ENCODE measurements at regions not wholly inside any gene's neighbourhood (a gene's known extent, or its start where the extent isn't known, plus 50 kb on each side); places are given as distances from the start of the nearest gene placed in this dataset.

DNA sequence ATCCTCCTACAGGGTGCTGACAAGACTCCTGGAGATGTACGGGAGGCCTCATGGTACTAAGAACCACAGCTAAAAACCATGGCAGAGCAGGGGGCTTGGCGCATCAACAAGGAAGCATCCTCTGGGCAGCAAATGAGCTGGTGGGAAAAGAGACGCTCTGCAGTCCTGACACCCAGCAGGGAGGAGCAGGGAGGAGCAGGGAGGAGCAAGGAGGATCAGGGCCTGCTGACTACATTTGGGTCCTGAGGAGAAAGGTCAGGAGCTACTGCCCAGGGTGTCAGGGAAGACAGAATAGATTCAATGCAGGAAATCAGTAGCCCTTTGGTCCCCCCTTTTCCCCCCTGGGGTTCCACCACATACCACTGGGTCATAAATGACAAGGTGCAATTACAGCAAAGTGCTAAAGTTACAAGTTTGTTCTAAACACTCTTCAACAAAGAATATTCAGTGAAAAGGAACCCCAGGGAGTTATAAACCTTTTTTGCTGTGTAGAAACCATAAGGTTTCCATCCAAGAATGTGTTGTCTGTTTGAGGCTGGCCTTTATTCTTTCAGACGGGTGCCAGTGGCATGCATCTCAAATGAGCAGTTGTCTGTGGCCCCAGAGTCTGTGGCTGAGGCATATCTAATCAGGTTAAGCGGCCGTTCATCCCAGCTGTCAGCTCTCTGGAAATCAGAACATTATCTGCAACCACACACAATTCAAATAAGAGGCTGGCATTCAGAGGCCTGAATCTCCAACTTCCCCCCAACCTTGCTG lies 325.0 kb downstream of the CDC5L start:
- Histone ChIP-seq H3K9me2 (ENCODE audit: insufficient read depth, low read length) (no peaks in the 10 kb centered on the region), H3K36me3 (ENCODE audit: insufficient read depth, low read length) (no peaks in the 10 kb centered on the region), H2AFZ (ENCODE audit: low read depth, low read length) (no peak overlapping the region), H3K4me2 (ENCODE audit: low read length) (no peak overlapping the region), H3K4me3 (ENCODE audit: low read length) (no peak overlapping the region), H3K27me3 (ENCODE audit: insufficient read depth, low read depth, low read length) (no peaks in the 10 kb centered on the region), H3K9me3 (ENCODE audit: low read length) (no peaks in the 10 kb centered on the region), H3K9ac (ENCODE audit: low read length) (no peak overlapping the region), H4K20me1 (ENCODE audit: insufficient read depth) (no peaks in the 10 kb centered on the region), H3K27ac (ENCODE audit: low read length) (no peak overlapping the region), H3F3A (ENCODE audit: insufficient read depth, low read length, poor library complexity, severe bottlenecking) (no peaks in the 10 kb centered on the region), H3K79me2 (replicated peaks; ENCODE audit: insufficient read depth, low read length) (no peaks in the 10 kb centered on the region)
- TF ChIP-seq EP300 (conservative IDR thresholded peaks at IDR 0.05; ENCODE audit: poor library complexity, severe bottlenecking), result no peak
- TF ChIP-seq, protein P1, sequence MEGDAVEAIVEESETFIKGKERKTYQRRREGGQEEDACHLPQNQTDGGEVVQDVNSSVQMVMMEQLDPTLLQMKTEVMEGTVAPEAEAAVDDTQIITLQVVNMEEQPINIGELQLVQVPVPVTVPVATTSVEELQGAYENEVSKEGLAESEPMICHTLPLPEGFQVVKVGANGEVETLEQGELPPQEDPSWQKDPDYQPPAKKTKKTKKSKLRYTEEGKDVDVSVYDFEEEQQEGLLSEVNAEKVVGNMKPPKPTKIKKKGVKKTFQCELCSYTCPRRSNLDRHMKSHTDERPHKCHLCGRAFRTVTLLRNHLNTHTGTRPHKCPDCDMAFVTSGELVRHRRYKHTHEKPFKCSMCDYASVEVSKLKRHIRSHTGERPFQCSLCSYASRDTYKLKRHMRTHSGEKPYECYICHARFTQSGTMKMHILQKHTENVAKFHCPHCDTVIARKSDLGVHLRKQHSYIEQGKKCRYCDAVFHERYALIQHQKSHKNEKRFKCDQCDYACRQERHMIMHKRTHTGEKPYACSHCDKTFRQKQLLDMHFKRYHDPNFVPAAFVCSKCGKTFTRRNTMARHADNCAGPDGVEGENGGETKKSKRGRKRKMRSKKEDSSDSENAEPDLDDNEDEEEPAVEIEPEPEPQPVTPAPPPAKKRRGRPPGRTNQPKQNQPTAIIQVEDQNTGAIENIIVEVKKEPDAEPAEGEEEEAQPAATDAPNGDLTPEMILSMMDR (IDR thresholded peaks at IDR 0.05; ENCODE audit: poor library complexity, severe bottlenecking), result no peak
- TF ChIP-seq SMC3 (conservative IDR thresholded peaks at IDR 0.05; ENCODE audit: poor library complexity), result no peak
- TF ChIP-seq MXI1 (conservative IDR thresholded peaks at IDR 0.05; ENCODE audit: poor library complexity, severe bottlenecking), result no peak
- no peak for TF ChIP-seq EZH2 (IDR thresholded peaks at IDR 0.05; ENCODE audit: borderline replicate concordance, insufficient read depth, low read length, poor library complexity, severe bottlenecking)
- TF ChIP-seq, protein P2, sequence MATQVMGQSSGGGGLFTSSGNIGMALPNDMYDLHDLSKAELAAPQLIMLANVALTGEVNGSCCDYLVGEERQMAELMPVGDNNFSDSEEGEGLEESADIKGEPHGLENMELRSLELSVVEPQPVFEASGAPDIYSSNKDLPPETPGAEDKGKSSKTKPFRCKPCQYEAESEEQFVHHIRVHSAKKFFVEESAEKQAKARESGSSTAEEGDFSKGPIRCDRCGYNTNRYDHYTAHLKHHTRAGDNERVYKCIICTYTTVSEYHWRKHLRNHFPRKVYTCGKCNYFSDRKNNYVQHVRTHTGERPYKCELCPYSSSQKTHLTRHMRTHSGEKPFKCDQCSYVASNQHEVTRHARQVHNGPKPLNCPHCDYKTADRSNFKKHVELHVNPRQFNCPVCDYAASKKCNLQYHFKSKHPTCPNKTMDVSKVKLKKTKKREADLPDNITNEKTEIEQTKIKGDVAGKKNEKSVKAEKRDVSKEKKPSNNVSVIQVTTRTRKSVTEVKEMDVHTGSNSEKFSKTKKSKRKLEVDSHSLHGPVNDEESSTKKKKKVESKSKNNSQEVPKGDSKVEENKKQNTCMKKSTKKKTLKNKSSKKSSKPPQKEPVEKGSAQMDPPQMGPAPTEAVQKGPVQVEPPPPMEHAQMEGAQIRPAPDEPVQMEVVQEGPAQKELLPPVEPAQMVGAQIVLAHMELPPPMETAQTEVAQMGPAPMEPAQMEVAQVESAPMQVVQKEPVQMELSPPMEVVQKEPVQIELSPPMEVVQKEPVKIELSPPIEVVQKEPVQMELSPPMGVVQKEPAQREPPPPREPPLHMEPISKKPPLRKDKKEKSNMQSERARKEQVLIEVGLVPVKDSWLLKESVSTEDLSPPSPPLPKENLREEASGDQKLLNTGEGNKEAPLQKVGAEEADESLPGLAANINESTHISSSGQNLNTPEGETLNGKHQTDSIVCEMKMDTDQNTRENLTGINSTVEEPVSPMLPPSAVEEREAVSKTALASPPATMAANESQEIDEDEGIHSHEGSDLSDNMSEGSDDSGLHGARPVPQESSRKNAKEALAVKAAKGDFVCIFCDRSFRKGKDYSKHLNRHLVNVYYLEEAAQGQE (IDR thresholded peaks at IDR 0.05; ENCODE audit: borderline replicate concordance), result no peak
- no peak for TF ChIP-seq POLR2AphosphoS5 (IDR thresholded peaks at IDR 0.05)
- TF ChIP-seq TAF1 (IDR thresholded peaks at IDR 0.05; ENCODE audit: low read depth), result no peak
- no peak for TF ChIP-seq RAD21 (conservative IDR thresholded peaks at IDR 0.05)

DNA sequence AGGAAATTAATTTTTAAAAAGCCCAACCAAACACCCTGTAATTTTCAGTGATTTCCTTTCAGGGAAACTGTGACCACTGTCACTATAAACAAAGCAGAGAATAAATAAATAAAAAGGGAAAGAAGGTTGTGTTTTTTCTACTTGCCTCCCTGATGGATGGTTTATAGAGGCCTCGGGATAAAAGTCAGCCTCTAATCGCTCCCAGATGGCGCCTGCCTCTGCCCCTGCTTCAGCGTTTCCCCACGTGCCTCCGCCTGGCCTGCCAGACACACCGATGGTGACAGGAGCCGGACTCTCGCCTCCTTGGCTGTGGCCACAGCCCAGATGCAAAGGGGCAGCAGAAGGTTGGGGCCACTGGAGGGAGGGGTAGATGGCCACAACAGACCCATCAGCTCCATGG lies 327.7 kb downstream of the CDC5L start:
- Histone ChIP-seq H3F3A (ENCODE audit: insufficient read depth, low read length, poor library complexity, severe bottlenecking) (no peaks in the 10 kb centered on the region), H3K36me3 (ENCODE audit: insufficient read depth, low read length) (no peaks in the 10 kb centered on the region), H3K4me3 (ENCODE audit: low read length) (no peak overlapping the region), H2AFZ (ENCODE audit: low read depth, low read length) (no peak overlapping the region), H3K27ac (ENCODE audit: low read length) (no peak overlapping the region), H4K20me1 (ENCODE audit: insufficient read depth) (no peaks in the 10 kb centered on the region), H3K9me2 (ENCODE audit: insufficient read depth, low read length) (no peaks in the 10 kb centered on the region), H3K4me2 (ENCODE audit: low read length) (no peak overlapping the region), H3K9me3 (ENCODE audit: low read length) (no peaks in the 10 kb centered on the region), H3K79me2 (replicated peaks; ENCODE audit: insufficient read depth, low read length) (no peaks in the 10 kb centered on the region), H3K27me3 (ENCODE audit: insufficient read depth, low read depth, low read length) (no peaks in the 10 kb centered on the region), H3K9ac (ENCODE audit: low read length) (no peak overlapping the region)
- TF ChIP-seq MXI1 (conservative IDR thresholded peaks at IDR 0.05; ENCODE audit: poor library complexity, severe bottlenecking) (no peak), EZH2 (IDR thresholded peaks at IDR 0.05; ENCODE audit: borderline replicate concordance, insufficient read depth, low read length, poor library complexity, severe bottlenecking) (no peak), RAD21 (conservative IDR thresholded peaks at IDR 0.05) (no peak), SMC3 (conservative IDR thresholded peaks at IDR 0.05; ENCODE audit: poor library complexity) (no peak), EP300 (conservative IDR thresholded peaks at IDR 0.05; ENCODE audit: poor library complexity, severe bottlenecking) (no peak), POLR2AphosphoS5 (IDR thresholded peaks at IDR 0.05) (no peak), TAF1 (IDR thresholded peaks at IDR 0.05; ENCODE audit: low read depth) (no peak)
- TF ChIP-seq, protein P2 (IDR thresholded peaks at IDR 0.05; ENCODE audit: borderline replicate concordance), result no peak
- TF ChIP-seq, protein P1 (IDR thresholded peaks at IDR 0.05; ENCODE audit: poor library complexity, severe bottlenecking), result no peak

Data from neural cell (in vitro differentiated cells).